IPS DF 4.7 (cell line): ENCODE measurements at regions not wholly inside any gene's neighbourhood (a gene's known extent, or its start where the extent isn't known, plus 50 kb on each side); places are given as distances from the start of the nearest gene placed in this dataset.
"Not testable (repeated sequence)": the region's sequence is repeated elsewhere in the genome, so short reads cannot be mapped to it uniquely, and the experiment has no call there.

ENCODE experiments used
- DNase-seq: peaks from one replicate; pipeline ENCODE4 v3.0.0-alpha.2; 2013; ENCODE audit warnings: low spot score; ENCODE audit errors: extremely low read depth

- DNase-seq: no peak
These were observed 538.1 kb upstream of the HS3ST1 start for GRCh38 chr4:11966782-11967181.

GRCh38 chr4:11954093-11954492 lies 525.4 kb upstream of the HS3ST1 start:
- no peak for DNase-seq

- no peak for DNase-seq
These were observed 520.7 kb upstream of the HS3ST1 start for GRCh38 chr4:11949355-11949754.

GRCh38 chr4:11947629-11948028 lies 518.9 kb upstream of the HS3ST1 start:
- DNase-seq: not testable (repeated sequence)

- no peak for DNase-seq
These were observed 509.2 kb upstream of the HS3ST1 start for GRCh38 chr4:11937941-11938340.

- no peak for DNase-seq
These were observed 502.6 kb upstream of the HS3ST1 start for GRCh38 chr4:11931266-11931820.

- no peak for DNase-seq
These were observed 500.4 kb upstream of the HS3ST1 start for GRCh38 chr4:11929080-11929479.

- no peak for DNase-seq
These were observed 490.6 kb upstream of the HS3ST1 start for GRCh38 chr4:11919316-11919715.

- no peak for DNase-seq
These were observed 485.7 kb upstream of the HS3ST1 start for GRCh38 chr4:11914406-11914805.

GRCh38 chr4:11912886-11913285 lies 484.2 kb upstream of the HS3ST1 start:
- no peak for DNase-seq

- no peak for DNase-seq
These were observed 482.1 kb upstream of the HS3ST1 start for GRCh38 chr4:11910812-11911211.

GRCh38 chr4:11908712-11909111 lies 480.0 kb upstream of the HS3ST1 start:
- no peak for DNase-seq

- DNase-seq: no peak
These were observed 479.5 kb upstream of the HS3ST1 start for GRCh38 chr4:11908205-11908604.

GRCh38 chr4:11904846-11905739 lies 476.4 kb upstream of the HS3ST1 start:
- DNase-seq: no peak

- no peak for DNase-seq
These were observed 475.4 kb upstream of the HS3ST1 start for GRCh38 chr4:11904117-11904535.

- no peak for DNase-seq
These were observed 472.4 kb upstream of the HS3ST1 start for GRCh38 chr4:11901089-11901488.

- no peak for DNase-seq
These were observed 471.7 kb upstream of the HS3ST1 start for GRCh38 chr4:11900359-11900758.

GRCh38 chr4:11898796-11899195 lies 470.1 kb upstream of the HS3ST1 start:
- DNase-seq: no peak

GRCh38 chr4:11895766-11896165 lies 467.1 kb upstream of the HS3ST1 start:
- no peak for DNase-seq

- DNase-seq: no peak
These were observed 466.3 kb upstream of the HS3ST1 start for GRCh38 chr4:11894977-11895376.

- DNase-seq: no peak
These were observed 465.5 kb upstream of the HS3ST1 start for GRCh38 chr4:11894221-11894620.

- no peak for DNase-seq
These were observed 460.4 kb upstream of the HS3ST1 start for GRCh38 chr4:11889099-11889498.

GRCh38 chr4:11881947-11882346 lies 453.3 kb upstream of the HS3ST1 start:
- no peak for DNase-seq
